OCI-LY1 (cell line): ENCODE measurements at regions not wholly inside any gene's neighbourhood (a gene's known extent, or its start where the extent isn't known, plus 50 kb on each side); places are given as distances from the start of the nearest gene placed in this dataset.

Experiments
- EZH2 ChIP-seq: fragments of 200-600 bp; sonication (generic), shearing (Covaris generic); IDR thresholded peaks from 2 replicates; pipeline ENCODE4 v1.8.0; 2017; ENCODE audit warnings: borderline replicate concordance, mixed run types, mild to moderate bottlenecking, antibody characterized with exemption, low read length, moderate library complexity, mixed read lengths
- TF ChIP-seq, protein P1 (sequence below): fragments of 200-600 bp; sonication (generic), shearing (Covaris generic); IDR thresholded peaks from 2 replicates; pipeline ENCODE4 v1.5.1; 2017; ENCODE audit warnings: mild to moderate bottlenecking, antibody characterized with exemption, low read length, moderate library complexity, mixed read lengths

DNA sequence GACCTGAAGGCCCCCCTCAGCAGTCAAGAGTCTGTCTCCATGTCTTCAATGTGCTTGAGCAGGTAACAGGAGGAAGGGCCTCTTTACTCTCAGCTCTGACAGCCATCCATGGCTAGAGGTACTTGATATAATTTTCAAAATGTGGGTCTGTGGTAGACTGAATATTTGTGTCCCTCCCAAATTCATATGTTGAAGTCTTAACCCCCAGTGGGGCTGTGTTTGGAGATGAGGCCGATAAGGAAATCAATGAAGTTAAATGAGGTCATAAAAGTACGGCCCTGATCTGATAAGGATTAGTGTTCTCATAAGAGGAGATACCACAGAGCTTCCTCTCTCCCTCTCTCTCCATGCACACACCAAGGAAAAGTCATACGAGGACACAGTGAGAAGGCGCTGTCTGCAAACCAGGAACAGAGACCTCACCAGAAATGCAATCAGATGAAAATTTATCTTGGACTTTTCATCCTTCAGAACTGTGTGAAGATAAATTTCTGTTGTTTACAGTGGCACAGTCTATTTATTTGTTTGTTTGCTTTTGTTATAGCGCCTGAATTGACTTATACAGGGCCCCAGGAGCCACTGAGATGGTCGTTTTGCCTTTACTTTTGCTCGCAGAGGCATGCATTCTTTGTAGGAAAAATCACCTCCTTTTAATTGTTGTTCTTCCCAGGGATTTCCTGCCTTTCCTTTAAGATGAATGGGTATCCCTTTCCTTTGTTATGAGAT lies 274.8 kb upstream of the TRIB2 start:
- TF ChIP-seq, protein P1, sequence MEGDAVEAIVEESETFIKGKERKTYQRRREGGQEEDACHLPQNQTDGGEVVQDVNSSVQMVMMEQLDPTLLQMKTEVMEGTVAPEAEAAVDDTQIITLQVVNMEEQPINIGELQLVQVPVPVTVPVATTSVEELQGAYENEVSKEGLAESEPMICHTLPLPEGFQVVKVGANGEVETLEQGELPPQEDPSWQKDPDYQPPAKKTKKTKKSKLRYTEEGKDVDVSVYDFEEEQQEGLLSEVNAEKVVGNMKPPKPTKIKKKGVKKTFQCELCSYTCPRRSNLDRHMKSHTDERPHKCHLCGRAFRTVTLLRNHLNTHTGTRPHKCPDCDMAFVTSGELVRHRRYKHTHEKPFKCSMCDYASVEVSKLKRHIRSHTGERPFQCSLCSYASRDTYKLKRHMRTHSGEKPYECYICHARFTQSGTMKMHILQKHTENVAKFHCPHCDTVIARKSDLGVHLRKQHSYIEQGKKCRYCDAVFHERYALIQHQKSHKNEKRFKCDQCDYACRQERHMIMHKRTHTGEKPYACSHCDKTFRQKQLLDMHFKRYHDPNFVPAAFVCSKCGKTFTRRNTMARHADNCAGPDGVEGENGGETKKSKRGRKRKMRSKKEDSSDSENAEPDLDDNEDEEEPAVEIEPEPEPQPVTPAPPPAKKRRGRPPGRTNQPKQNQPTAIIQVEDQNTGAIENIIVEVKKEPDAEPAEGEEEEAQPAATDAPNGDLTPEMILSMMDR: no peak
- TF ChIP-seq EZH2: no peak
